IMR-90 (cell line): ENCODE measurements at regions not wholly inside any gene's neighbourhood (a gene's known extent, or its start where the extent isn't known, plus 50 kb on each side); places are given as distances from the start of the nearest gene placed in this dataset.

ENCODE experiments used
- ATAC-seq: fragments of 200-7000 bp; cut with Tn5 transposase; 2 replicates; pipeline ENCODE4 v1.9.1; 2020; ENCODE audit warnings: low read depth, mild to moderate bottlenecking, moderate library complexity
- BruUV-seq: library from RNA; stranded (reverse); fragments of 400-500 nt; replicated peaks from 2 replicates; lab custom pipeline; 2021; lab: Mats Ljungman, UMichigan
- CTCF ChIA-PET: fragments of 300-600 bp; formaldehyde crosslinking; extraction: SDS; loops from one replicate; lab custom pipeline; 2021; ENCODE audit warnings: antibody characterized with exemption; lab: Yijun Ruan, JAX
- POLR2A ChIA-PET: fragments of 300-600 bp; sonication (Branson Sonifier 250); formaldehyde crosslinking; loops from one replicate; lab custom pipeline; 2022; ENCODE audit warnings: antibody characterized with exemption; ENCODE audit not compliant: unreplicated experiment; lab: Charles Lee
- DNase-seq: peaks from one replicate; pipeline ENCODE4 v3.0.0; 2013
- H2AFZ ChIP-seq: replicated peaks from 2 replicates; pipeline ENCODE3; 2013; ENCODE audit warnings: low read length, mild to moderate bottlenecking; ENCODE audit not compliant: poor library complexity
- H2AK5ac ChIP-seq: 2 replicates; pipeline ENCODE4 v1.6.1; 2013; ENCODE audit warnings: low read depth, low read length, inconsistent platforms
- H2AK9ac ChIP-seq: replicated peaks from 2 replicates; pipeline ENCODE3; 2013; ENCODE audit warnings: mild to moderate bottlenecking, low read depth, low read length, moderate library complexity; ENCODE audit not compliant: poor library complexity
- H2BK120ac ChIP-seq: 2 replicates; pipeline ENCODE4 v1.6.1; 2013; ENCODE audit warnings: low read depth, low read length, inconsistent platforms
- H2BK15ac ChIP-seq: 3 replicates; pipeline ENCODE4 v1.6.1; 2013; ENCODE audit warnings: low read depth, low read length, inconsistent platforms
- H2BK20ac ChIP-seq: 2 replicates; pipeline ENCODE4 v1.6.1; 2013; ENCODE audit warnings: low read depth, mild to moderate bottlenecking, inconsistent platforms, low read length, moderate library complexity
- H2BK5ac ChIP-seq: 2 replicates; pipeline ENCODE4 v1.6.1; 2013; ENCODE audit warnings: mild to moderate bottlenecking, low read depth, low read length, inconsistent platforms; ENCODE audit not compliant: poor library complexity, severe bottlenecking
- H3K14ac ChIP-seq: replicated peaks from 2 replicates; pipeline ENCODE4 v1.6.1; 2013; ENCODE audit warnings: low read depth, low read length, inconsistent platforms
- H3K18ac ChIP-seq: 2 replicates; pipeline ENCODE4 v1.6.1; 2013; ENCODE audit warnings: low read depth, low read length, control low read depth
- H3K23ac ChIP-seq: 2 replicates; pipeline ENCODE4 v1.6.1; 2013; ENCODE audit warnings: low read depth, low read length, inconsistent platforms
- H3K27ac ChIP-seq: 2 replicates; pipeline ENCODE4 v1.5.1; 2013; ENCODE audit warnings: mild to moderate bottlenecking, control low read depth, low read length; ENCODE audit not compliant: insufficient read depth
- H3K27me3 ChIP-seq: 2 replicates; pipeline ENCODE4 v1.6.1; 2013; ENCODE audit warnings: low read length; ENCODE audit not compliant: control insufficient read depth, insufficient read depth
- H3K36me3 ChIP-seq: 2 replicates; pipeline ENCODE4 v1.6.1; 2013; ENCODE audit warnings: low read length, mixed read lengths; ENCODE audit not compliant: control insufficient read depth, insufficient read depth
- H3K4ac ChIP-seq: 2 replicates; pipeline ENCODE4 v1.6.1; 2013; ENCODE audit warnings: low read depth, low read length, inconsistent platforms
- H3K4me1 ChIP-seq: 2 replicates; pipeline ENCODE4 v1.6.1; 2013; ENCODE audit warnings: low read length, mixed read lengths; ENCODE audit not compliant: control insufficient read depth, insufficient read depth
- H3K4me2 ChIP-seq: 2 replicates; pipeline ENCODE4 v1.6.1; 2013; ENCODE audit warnings: low read depth, mild to moderate bottlenecking, control low read depth, low read length, moderate library complexity
- H3K4me3 ChIP-seq: 2 replicates; pipeline ENCODE4 v1.5.1; 2013; ENCODE audit warnings: low read depth, mild to moderate bottlenecking, control low read depth, low read length, moderate library complexity; ENCODE audit not compliant: insufficient read depth
- H3K56ac ChIP-seq: 2 replicates; pipeline ENCODE4 v1.6.1; 2013; ENCODE audit warnings: low read length, inconsistent platforms; ENCODE audit not compliant: insufficient read depth; ENCODE audit errors: extremely low read depth
- H3K79me1 ChIP-seq, 2 experiments: 2 replicates each; pipeline ENCODE4 v1.6.1; 2013; ENCODE audit warnings: low read length in 2 of 2, inconsistent platforms in 1 of 2, low read depth in 1 of 2
- H3K9ac ChIP-seq: 2 replicates; pipeline ENCODE4 v1.6.1; 2013; ENCODE audit warnings: low read depth, low read length, control low read depth
- H3K9me1 ChIP-seq: 2 replicates; pipeline ENCODE4 v1.6.1; 2013; ENCODE audit warnings: low read length, inconsistent platforms; ENCODE audit not compliant: insufficient read depth
- H3K9me3 ChIP-seq: 2 replicates; pipeline ENCODE4 v1.6.1; 2013; ENCODE audit warnings: low read length; ENCODE audit not compliant: control insufficient read depth, insufficient read depth
- H4K20me1 ChIP-seq: 2 replicates; pipeline ENCODE4 v1.6.1; 2013; ENCODE audit warnings: low read length, inconsistent platforms; ENCODE audit not compliant: insufficient read depth
- H4K5ac ChIP-seq: 2 replicates; pipeline ENCODE4 v1.6.1; 2013; ENCODE audit warnings: mild to moderate bottlenecking, low read depth, low read length, control low read depth
- H4K8ac ChIP-seq, 2 experiments: 2 replicates each; pipeline ENCODE4 v1.6.1; 2013; ENCODE audit warnings: low read depth in 2 of 2, low read length in 2 of 2, control low read depth in 1 of 2, inconsistent platforms in 1 of 2
- H4K91ac ChIP-seq: 2 replicates; pipeline ENCODE4 v1.6.1; 2013; ENCODE audit warnings: low read depth, low read length, inconsistent platforms; ENCODE audit not compliant: insufficient read depth
- BHLHE40 ChIP-seq: fragments of 150-350 bp; IDR thresholded peaks from 2 replicates; pipeline ENCODE4 v1.6.1; 2016; ENCODE audit warnings: mild to moderate bottlenecking, low read depth, low read length
- CEBPB ChIP-seq: IDR thresholded peaks from 2 replicates; pipeline ENCODE4 v1.6.1; 2012; ENCODE audit warnings: low read depth, low read length, improper control_type of control experiment
- FOS ChIP-seq: fragments of 150-350 bp; IDR thresholded peaks from 2 replicates; pipeline ENCODE4 v1.6.1; 2016; ENCODE audit warnings: low read depth, low read length
- MAFK ChIP-seq: IDR thresholded peaks from 2 replicates; pipeline ENCODE4 v1.6.1; 2012; ENCODE audit warnings: low read depth, low read length, improper control_type of control experiment
- MAZ ChIP-seq: IDR thresholded peaks from 2 replicates; pipeline ENCODE4 v1.6.1; 2012; ENCODE audit warnings: low read depth, mild to moderate bottlenecking, low read length, improper control_type of control experiment, moderate library complexity, borderline replicate concordance
- MXI1 ChIP-seq: IDR thresholded peaks from 2 replicates; pipeline ENCODE4 v1.6.1; 2012; ENCODE audit warnings: low read depth, mild to moderate bottlenecking, low read length, moderate library complexity, borderline replicate concordance
- NFE2L2 ChIP-seq: fragments of 150-350 bp; IDR thresholded peaks from 2 replicates; pipeline ENCODE4 v1.6.1; 2016; ENCODE audit warnings: low read depth, mild to moderate bottlenecking, low read length
- POLR2A ChIP-seq: IDR thresholded peaks from 2 replicates; pipeline ENCODE4 v1.6.1; 2012; ENCODE audit warnings: mild to moderate bottlenecking, low read depth, low read length
- RCOR1 ChIP-seq: IDR thresholded peaks from 2 replicates; pipeline ENCODE4 v1.6.1; 2012; ENCODE audit warnings: mild to moderate bottlenecking, low read length, improper control_type of control experiment; ENCODE audit not compliant: insufficient replicate concordance
- RFX5 ChIP-seq: IDR thresholded peaks from 2 replicates; pipeline ENCODE4 v1.8.0; 2012; ENCODE audit warnings: low read depth, mild to moderate bottlenecking, low read length, moderate library complexity
- SMC3 ChIP-seq: fragments of 150-350 bp; IDR thresholded peaks from 2 replicates; pipeline ENCODE4 v1.6.1; 2016; ENCODE audit warnings: low read depth, mild to moderate bottlenecking, antibody characterized with exemption, low read length, moderate library complexity
- WGBS, 2 experiments: methylation state at CpG; one replicate each; pipeline versions ENCODE4 v1.1.5 to v1.1.7; 2013; ENCODE audit warnings: missing lambda C conversion rate in 2 of 2; ENCODE audit not compliant: insufficient read length in 1 of 2; ENCODE audit errors: extremely low coverage in 2 of 2; 5-methylcytosine and 5-hydroxymethylcytosine counted together
- dilution Hi-C: fragments of 300-500 bp; cut with HindIII; formaldehyde crosslinking; loops from one replicate; pipeline ENCODE4 v1.14.3; 2018; ENCODE audit warnings: low sequenced_read_pairs; ENCODE audit not compliant: unreplicated experiment
- in situ Hi-C: fragments of 300-500 bp; cut with MboI; formaldehyde crosslinking; loops from 3 replicates; pipeline ENCODE4 v1.14.3; 2019; ENCODE audit warnings: low sequenced_read_pairs, inconsistent platforms, mixed read lengths
- intact Hi-C: fragments of 100-400 bp; cut with micrococcal nuclease; formaldehyde crosslinking; loops from 2 replicates; pipeline ENCODE4 v1.10.0; 2022
- TF ChIP-seq, protein P1 (sequence below): conservative IDR thresholded peaks from 2 replicates; pipeline ENCODE4 v1.5.1; 2012; ENCODE audit warnings: mild to moderate bottlenecking, low read depth, low read length, improper control_type of control experiment

GRCh38 chr5:159467666-159468065 is 137.4 kb upstream of the IL12B start:
- ChIA-PET CTCF (no interaction called here), POLR2A (no interaction called here)
- TF ChIP-seq RFX5 (no peak), BHLHE40 (no peak), NFE2L2 (no peak), SMC3 (no peak), FOS (no peak), MAFK (no peak), RCOR1 (no peak), POLR2A (no peak), CEBPB (no peak), MAZ (no peak), MXI1 (no peak)
- TF ChIP-seq, protein P1, sequence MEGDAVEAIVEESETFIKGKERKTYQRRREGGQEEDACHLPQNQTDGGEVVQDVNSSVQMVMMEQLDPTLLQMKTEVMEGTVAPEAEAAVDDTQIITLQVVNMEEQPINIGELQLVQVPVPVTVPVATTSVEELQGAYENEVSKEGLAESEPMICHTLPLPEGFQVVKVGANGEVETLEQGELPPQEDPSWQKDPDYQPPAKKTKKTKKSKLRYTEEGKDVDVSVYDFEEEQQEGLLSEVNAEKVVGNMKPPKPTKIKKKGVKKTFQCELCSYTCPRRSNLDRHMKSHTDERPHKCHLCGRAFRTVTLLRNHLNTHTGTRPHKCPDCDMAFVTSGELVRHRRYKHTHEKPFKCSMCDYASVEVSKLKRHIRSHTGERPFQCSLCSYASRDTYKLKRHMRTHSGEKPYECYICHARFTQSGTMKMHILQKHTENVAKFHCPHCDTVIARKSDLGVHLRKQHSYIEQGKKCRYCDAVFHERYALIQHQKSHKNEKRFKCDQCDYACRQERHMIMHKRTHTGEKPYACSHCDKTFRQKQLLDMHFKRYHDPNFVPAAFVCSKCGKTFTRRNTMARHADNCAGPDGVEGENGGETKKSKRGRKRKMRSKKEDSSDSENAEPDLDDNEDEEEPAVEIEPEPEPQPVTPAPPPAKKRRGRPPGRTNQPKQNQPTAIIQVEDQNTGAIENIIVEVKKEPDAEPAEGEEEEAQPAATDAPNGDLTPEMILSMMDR, result no peak
- no peak for ATAC-seq
- H4K8ac ChIP-seq, result no peak overlapping the region
- no peak overlapping the region for H2BK120ac ChIP-seq
- H3K36me3 ChIP-seq, result no peaks in the 10 kb centered on the region
- no peak overlapping the region for H3K23ac ChIP-seq
- intact Hi-C loops (no loop called here), dilution Hi-C loops (no loop called here), in situ Hi-C loops (no loop called here)
- DNase-seq, result no peak
- H3K4me2 ChIP-seq, result no peak overlapping the region
- no peak overlapping the region for H3K27ac ChIP-seq
- no peak overlapping the region for H2BK5ac ChIP-seq
- peaks cover 6% of the 10 kb centered on the region for H3K4me1 ChIP-seq
- peaks cover 2% of the 10 kb centered on the region for H3K27me3 ChIP-seq
- no peak overlapping the region for H3K14ac ChIP-seq
- no peak overlapping the region for H2AK5ac ChIP-seq
- no peaks in the 10 kb centered on the region for H4K20me1 ChIP-seq
- H2AFZ ChIP-seq, result no peak overlapping the region
- no peak overlapping the region for H2BK15ac ChIP-seq
- no peaks in the 10 kb centered on the region for H3K79me1 ChIP-seq
- no peak overlapping the region for H3K9ac ChIP-seq
- no peak overlapping the region for H3K18ac ChIP-seq
- no peaks in the 10 kb centered on the region for H3K9me3 ChIP-seq
- no peak overlapping the region for H4K5ac ChIP-seq
- 96% methylated on average over 4 of the region's 5 CpGs; no CpG with 5 or more reads in 1 of the 2 experiments for WGBS, 2 experiments
- no peak overlapping the region for H3K56ac ChIP-seq
- no peak overlapping the region for H3K4me3 ChIP-seq
- no peak overlapping the region for H3K4ac ChIP-seq
- no TSS peak for BruUV-seq
- H4K91ac ChIP-seq, result no peak overlapping the region
- H3K9me1 ChIP-seq, result peaks cover 4% of the 10 kb centered on the region; the same call in 1 of the 2 replicates
- H2BK20ac ChIP-seq, result no peak overlapping the region
- H2AK9ac ChIP-seq, result no peak overlapping the region
